ENCODE measurements at regions not wholly inside any gene's neighbourhood (a gene's known extent, or its start where the extent isn't known, plus 50 kb on each side); places are given as distances from the start of the nearest gene placed in this dataset.

GRCh38 chr14:22423958-22424357, 165.1 kb downstream of the DAD1 start:
- in situ Hi-C loops (cut with HindIII; ENCODE audit: low sequenced_read_pairs) = no loop called here
- no peak overlapping the region for H3K4me3 ChIP-seq (ENCODE audit: low read depth, low read length)
- DNase-seq (ENCODE audit: low read depth, low spot score) = no peak
- no peak for TF ChIP-seq CTCF (IDR thresholded peaks at IDR 0.05; ENCODE audit: low read depth, low read length)

- DNase-seq (ENCODE audit: low read depth, low spot score) = no peak
- TF ChIP-seq CTCF (IDR thresholded peaks at IDR 0.05; ENCODE audit: low read depth, low read length) = no peak
- in situ Hi-C loops (cut with HindIII; ENCODE audit: low sequenced_read_pairs) = no loop called here
- H3K4me3 ChIP-seq (ENCODE audit: low read depth, low read length) = no peak overlapping the region
These were observed 166.8 kb downstream of the DAD1 start for GRCh38 chr14:22422238-22422637.

GRCh38 chr14:22420598-22421186, 168.3 kb downstream of the DAD1 start:
- TF ChIP-seq CTCF (IDR thresholded peaks at IDR 0.05; ENCODE audit: low read depth, low read length) = no peak
- no peak overlapping the region for H3K4me3 ChIP-seq (ENCODE audit: low read depth, low read length)
- DNase-seq (ENCODE audit: low read depth, low spot score) = no peak
- in situ Hi-C loops (cut with HindIII; ENCODE audit: low sequenced_read_pairs) = no loop called here

GRCh38 chr14:22419620-22420019, 169.4 kb downstream of the DAD1 start:
- DNase-seq (ENCODE audit: low read depth, low spot score) = no peak
- no peak for TF ChIP-seq CTCF (IDR thresholded peaks at IDR 0.05; ENCODE audit: low read depth, low read length)
- in situ Hi-C loops (cut with HindIII; ENCODE audit: low sequenced_read_pairs) = no loop called here
- no peak overlapping the region for H3K4me3 ChIP-seq (ENCODE audit: low read depth, low read length)

- DNase-seq (ENCODE audit: low read depth, low spot score) = no peak
- no peak overlapping the region for H3K4me3 ChIP-seq (ENCODE audit: low read depth, low read length)
- no peak for TF ChIP-seq CTCF (IDR thresholded peaks at IDR 0.05; ENCODE audit: low read depth, low read length)
- in situ Hi-C loops (cut with HindIII; ENCODE audit: low sequenced_read_pairs) = no loop called here
These were observed 170.4 kb downstream of the DAD1 start for GRCh38 chr14:22418631-22419030.

GRCh38 chr14:22417914-22418313, 171.1 kb downstream of the DAD1 start:
- no peak for DNase-seq (ENCODE audit: low read depth, low spot score)
- H3K4me3 ChIP-seq (ENCODE audit: low read depth, low read length) = no peak overlapping the region
- in situ Hi-C loops (cut with HindIII; ENCODE audit: low sequenced_read_pairs) = no loop called here
- no peak for TF ChIP-seq CTCF (IDR thresholded peaks at IDR 0.05; ENCODE audit: low read depth, low read length)

- DNase-seq (ENCODE audit: low read depth, low spot score) = no peak
- H3K4me3 ChIP-seq (ENCODE audit: low read depth, low read length) = no peak overlapping the region
These were observed 172.8 kb downstream of the DAD1 start for GRCh38 chr14:22416193-22416592.

More at GRCh38 chr14:22416193-22416592, 172.8 kb downstream of the DAD1 start:
- in situ Hi-C loops (cut with HindIII; ENCODE audit: low sequenced_read_pairs) = no loop called here
- TF ChIP-seq CTCF (IDR thresholded peaks at IDR 0.05; ENCODE audit: low read depth, low read length) = no peak

Data from astrocyte of the spinal cord (primary cell).